NT2/D1 (cell line): ENCODE measurements at regions not wholly inside any gene's neighbourhood (a gene's known extent, or its start where the extent isn't known, plus 50 kb on each side); places are given as distances from the start of the nearest gene placed in this dataset.

Experiments
- DNase-seq: peaks from one replicate; pipeline ENCODE4 v3.0.0-alpha.2; 2011; ENCODE audit warnings: low read depth, low spot score
- H3K27me3 ChIP-seq: 2 replicates; pipeline ENCODE4 v1.6.0; 2011; ENCODE audit warnings: mild to moderate bottlenecking; ENCODE audit not compliant: insufficient read length, insufficient read depth
- H3K36me3 ChIP-seq: 2 replicates; pipeline ENCODE4 v1.6.1; 2011; ENCODE audit warnings: mild to moderate bottlenecking, low read length, mixed read lengths; ENCODE audit not compliant: insufficient read depth, insufficient read length
- H3K4me1 ChIP-seq: 2 replicates; pipeline ENCODE4 v1.5.1; 2011; ENCODE audit not compliant: insufficient read depth, insufficient read length
- H3K4me3 ChIP-seq: 2 replicates; pipeline ENCODE4 v1.5.1; 2011; ENCODE audit warnings: low read depth; ENCODE audit not compliant: insufficient read length
- H3K9ac ChIP-seq: 2 replicates; pipeline ENCODE4 v1.6.0; 2011; ENCODE audit warnings: low read depth; ENCODE audit not compliant: insufficient read length
- H3K9me3 ChIP-seq: 2 replicates; pipeline ENCODE4 v1.5.1; 2011; ENCODE audit warnings: mild to moderate bottlenecking, low read length; ENCODE audit not compliant: insufficient read depth
- SUZ12 ChIP-seq: IDR thresholded peaks from 2 replicates; pipeline ENCODE4 v1.6.1; 2011; ENCODE audit not compliant: insufficient read length, insufficient read depth; ENCODE audit errors: extremely low read depth
- YY1 ChIP-seq: IDR thresholded peaks from 2 replicates; pipeline ENCODE4 v1.6.1; 2011; ENCODE audit not compliant: insufficient read length, insufficient read depth
- ZNF274 ChIP-seq: IDR thresholded peaks from 2 replicates; pipeline ENCODE4 v1.6.1; 2011; ENCODE audit warnings: mild to moderate bottlenecking, low read depth, low read length

- TF ChIP-seq ZNF274 (no peak), SUZ12 (no peak), YY1 (no peak)
- H3K27me3 ChIP-seq: no peaks in the 10 kb centered on the region
- H3K4me1 ChIP-seq: peaks cover 15% of the 10 kb centered on the region
- H3K9me3 ChIP-seq: no peaks in the 10 kb centered on the region
- no peaks in the 10 kb centered on the region for H3K36me3 ChIP-seq
- no peak for DNase-seq
- no peak overlapping the region for H3K9ac ChIP-seq
- H3K4me3 ChIP-seq: no peak overlapping the region
These were observed 143.2 kb upstream of the TNRC6C start for GRCh38 chr17:77815127-77815905.

GRCh38 chr17:77817953-77818352, 140.6 kb upstream of the TNRC6C start:
- Histone ChIP-seq H3K4me1 (peaks cover 11% of the 10 kb centered on the region), H3K4me3 (no peak overlapping the region), H3K27me3 (no peaks in the 10 kb centered on the region), H3K36me3 (no peaks in the 10 kb centered on the region), H3K9me3 (no peaks in the 10 kb centered on the region), H3K9ac (no peak overlapping the region)
- TF ChIP-seq ZNF274 (no peak), YY1 (no peak), SUZ12 (no peak)
- peak; percentile 42 for DNase-seq

GRCh38 chr17:77819497-77819896, 139.0 kb upstream of the TNRC6C start:
- TF ChIP-seq YY1 (no peak), SUZ12 (no peak), ZNF274 (no peak)
- Histone ChIP-seq H3K36me3 (no peaks in the 10 kb centered on the region), H3K9ac (no peak overlapping the region), H3K4me3 (no peak overlapping the region), H3K27me3 (no peaks in the 10 kb centered on the region), H3K4me1 (peaks cover 13% of the 10 kb centered on the region), H3K9me3 (no peaks in the 10 kb centered on the region)
- DNase-seq: no peak

GRCh38 chr17:77821114-77821513, 137.4 kb upstream of the TNRC6C start:
- DNase-seq: no peak
- no peaks in the 10 kb centered on the region for H3K27me3 ChIP-seq
- TF ChIP-seq ZNF274 (no peak), SUZ12 (no peak), YY1 (no peak)
- H3K4me1 ChIP-seq: peaks cover 12% of the 10 kb centered on the region
- H3K36me3 ChIP-seq: no peaks in the 10 kb centered on the region
- no peaks in the 10 kb centered on the region for H3K9me3 ChIP-seq
- no peak overlapping the region for H3K4me3 ChIP-seq
- no peak overlapping the region for H3K9ac ChIP-seq

- H3K9ac ChIP-seq: no peak overlapping the region
- no peak for DNase-seq
- H3K9me3 ChIP-seq: no peaks in the 10 kb centered on the region
- peaks cover 15% of the 10 kb centered on the region for H3K4me1 ChIP-seq
- H3K4me3 ChIP-seq: no peak overlapping the region
- TF ChIP-seq YY1: no peak
- no peak for TF ChIP-seq SUZ12
- no peak for TF ChIP-seq ZNF274
- H3K36me3 ChIP-seq: no peaks in the 10 kb centered on the region
- no peaks in the 10 kb centered on the region for H3K27me3 ChIP-seq
These were observed 136.0 kb upstream of the TNRC6C start for GRCh38 chr17:77822302-77823030.

- peaks cover 28% of the 10 kb centered on the region for H3K4me1 ChIP-seq
- H3K9ac ChIP-seq: no peak overlapping the region
- TF ChIP-seq ZNF274 (no peak), SUZ12 (no peak), YY1 (no peak)
- no peaks in the 10 kb centered on the region for H3K36me3 ChIP-seq
- no peak for DNase-seq
- H3K4me3 ChIP-seq: no peak overlapping the region
- H3K9me3 ChIP-seq: no peaks in the 10 kb centered on the region
- H3K27me3 ChIP-seq: no peaks in the 10 kb centered on the region
These were observed 134.3 kb upstream of the TNRC6C start for GRCh38 chr17:77824102-77824779.
